Stimulated activated CD8-positive, alpha-beta memory T cell treated with anti-CD3 and anti-CD28 coated beads, Interleukin-4, amount 100 ng/mL, for 48 hours (primary cell): ENCODE measurements at regions not wholly inside any gene's neighbourhood (a gene's known extent, or its start where the extent isn't known, plus 50 kb on each side); places are given as distances from the start of the nearest gene placed in this dataset.

ENCODE experiments used
- DNase-seq: peaks from one replicate; pipeline ENCODE4 v3.0.0-alpha.2; 2020

DNA sequence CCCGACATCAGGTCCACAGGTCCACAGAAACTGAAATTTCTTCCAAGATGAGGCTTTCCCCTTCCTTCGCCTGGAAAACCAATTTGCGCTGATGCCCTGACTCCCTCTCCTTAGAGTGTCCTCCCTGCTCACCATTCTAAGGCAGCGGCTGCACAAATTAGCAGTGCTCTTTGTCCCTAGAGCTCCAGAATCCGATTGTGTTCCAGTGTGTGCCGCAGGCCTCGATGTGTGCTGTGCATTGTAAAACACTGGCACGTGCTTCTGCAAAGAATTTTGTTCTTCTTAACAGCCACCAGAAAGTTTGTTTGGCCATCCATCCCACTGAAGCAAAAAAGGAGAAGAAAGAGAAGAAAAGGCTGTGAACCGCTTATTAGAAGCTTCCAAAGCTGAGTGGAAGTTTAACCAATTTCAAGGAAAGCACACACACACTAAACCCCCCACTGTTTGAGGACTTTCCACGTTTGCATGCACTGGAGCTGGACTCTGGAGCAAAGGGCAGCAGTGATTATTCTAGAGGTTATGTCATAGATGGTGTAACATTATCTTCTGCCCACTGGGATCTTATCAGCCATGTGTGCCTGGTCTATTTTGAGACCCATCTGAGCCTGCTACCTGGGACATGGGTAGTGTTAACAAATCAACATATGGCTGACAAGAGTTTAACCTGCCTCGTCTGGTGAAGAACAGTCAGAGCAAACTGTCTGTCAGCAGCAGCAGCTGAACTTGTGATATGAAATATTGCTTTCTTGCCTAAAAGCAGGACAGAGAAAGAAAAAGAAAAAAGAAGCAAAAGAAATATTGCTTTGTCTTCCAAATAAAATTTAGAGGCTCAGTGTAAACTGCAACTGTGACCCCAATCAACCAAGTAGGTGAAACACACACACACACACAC lies 64.9 kb upstream of the RREB1 start:
- no peak for DNase-seq

DNA sequence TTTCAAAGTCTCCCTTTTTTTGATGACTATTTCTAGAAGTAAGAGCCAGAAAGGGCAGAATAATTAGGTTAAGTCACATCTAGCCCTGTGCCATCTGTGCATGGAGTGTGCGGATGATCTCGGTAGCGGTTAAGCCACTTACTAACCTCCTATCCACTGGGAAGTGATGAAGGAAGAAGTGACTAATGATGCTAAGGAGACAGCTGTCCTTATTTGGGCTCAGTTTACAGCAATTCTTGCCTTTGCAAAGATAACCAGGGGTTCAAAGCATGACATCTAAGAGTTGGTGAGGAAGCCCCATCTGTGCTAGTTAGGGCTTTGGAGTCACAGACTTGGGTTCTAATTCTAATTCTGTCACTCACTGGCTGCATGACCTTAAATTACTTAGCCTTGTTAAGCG lies 62.4 kb upstream of the RREB1 start:
- DNase-seq = no peak

DNA sequence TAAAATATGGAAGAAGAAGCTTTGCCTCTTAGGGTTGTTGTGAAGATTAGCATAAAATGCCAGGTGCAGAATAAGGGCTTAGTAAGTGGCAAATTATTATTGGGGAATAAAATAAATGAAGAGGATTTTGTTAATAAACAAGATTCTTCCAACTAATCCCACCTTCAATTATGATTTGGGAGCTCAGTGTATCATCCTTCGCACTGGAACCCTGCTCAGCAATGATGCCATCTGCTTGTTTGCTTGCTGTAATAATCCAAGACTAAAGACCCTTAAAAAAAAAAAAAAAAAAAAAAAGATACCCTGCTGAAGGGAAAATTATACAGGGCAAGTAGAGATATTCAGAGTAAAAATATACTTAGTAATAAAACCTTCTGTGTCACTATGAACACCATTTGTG lies 62.0 kb upstream of the RREB1 start:
- DNase-seq = no peak

- no peak for DNase-seq
Observed at GRCh38 chr6:7047128-7047527, 60.6 kb upstream of the RREB1 start.

GRCh38 chr6:7047966-7048365 lies 59.8 kb upstream of the RREB1 start:
- DNase-seq = no peak

DNA sequence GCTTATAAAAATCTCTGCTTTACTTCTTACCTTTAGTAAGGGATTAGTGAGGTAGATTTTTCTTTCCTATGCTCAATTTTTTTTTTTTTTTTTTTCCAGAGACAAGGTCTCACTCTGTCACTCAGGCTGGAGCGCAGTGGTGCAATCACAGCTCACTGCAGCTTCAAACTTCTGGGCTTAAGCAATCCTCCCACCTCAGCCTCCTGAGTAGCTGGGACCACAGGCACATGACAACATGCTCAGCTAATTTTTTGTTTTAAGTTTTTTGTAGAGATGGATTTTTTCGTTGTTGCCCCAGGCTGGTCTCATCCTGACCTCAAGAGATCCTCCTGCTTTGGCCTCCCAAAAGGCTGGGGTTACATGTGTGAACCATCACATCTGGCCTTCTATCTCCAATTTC lies 58.9 kb upstream of the RREB1 start:
- DNase-seq = no peak

GRCh38 chr6:7050004-7050403 lies 57.8 kb upstream of the RREB1 start:
- no peak for DNase-seq

- DNase-seq = peak; percentile 42
Observed at GRCh38 chr6:7050872-7051779, 56.6 kb upstream of the RREB1 start.

DNA sequence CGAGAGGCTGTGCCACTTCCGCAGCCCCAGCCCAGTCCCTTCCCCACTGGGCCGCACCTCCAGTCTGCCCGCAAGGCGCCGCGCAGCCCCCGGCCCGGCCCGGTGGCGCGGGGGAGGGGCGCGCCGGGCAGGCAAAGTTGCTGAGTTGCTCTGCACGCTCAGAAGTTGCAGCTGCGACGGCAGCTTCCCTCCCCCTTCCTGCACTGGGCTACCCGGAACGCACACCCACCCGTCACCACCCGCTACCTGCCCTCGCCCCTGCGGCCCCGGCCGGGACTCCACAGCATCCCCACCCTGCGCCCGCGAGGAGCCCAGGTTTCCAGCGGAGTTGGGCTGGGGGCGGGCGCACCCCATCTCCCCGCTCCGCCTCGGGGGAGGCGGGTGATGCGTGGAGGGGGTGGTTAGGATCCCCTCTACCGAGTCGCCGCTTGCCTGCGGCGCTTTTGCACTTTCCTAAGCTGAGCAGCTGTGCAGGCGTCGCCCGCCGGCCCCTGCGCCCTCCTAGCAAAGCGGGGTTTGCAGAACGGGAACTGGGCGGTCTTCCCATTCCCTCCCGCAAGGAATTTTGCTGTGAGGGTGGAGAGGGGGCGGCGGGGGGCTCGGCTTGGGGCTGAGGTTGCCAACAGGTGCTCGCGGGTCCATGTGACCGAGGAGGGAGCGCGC lies 55.9 kb upstream of the RREB1 start:
- peak; percentile 48 for DNase-seq

DNA sequence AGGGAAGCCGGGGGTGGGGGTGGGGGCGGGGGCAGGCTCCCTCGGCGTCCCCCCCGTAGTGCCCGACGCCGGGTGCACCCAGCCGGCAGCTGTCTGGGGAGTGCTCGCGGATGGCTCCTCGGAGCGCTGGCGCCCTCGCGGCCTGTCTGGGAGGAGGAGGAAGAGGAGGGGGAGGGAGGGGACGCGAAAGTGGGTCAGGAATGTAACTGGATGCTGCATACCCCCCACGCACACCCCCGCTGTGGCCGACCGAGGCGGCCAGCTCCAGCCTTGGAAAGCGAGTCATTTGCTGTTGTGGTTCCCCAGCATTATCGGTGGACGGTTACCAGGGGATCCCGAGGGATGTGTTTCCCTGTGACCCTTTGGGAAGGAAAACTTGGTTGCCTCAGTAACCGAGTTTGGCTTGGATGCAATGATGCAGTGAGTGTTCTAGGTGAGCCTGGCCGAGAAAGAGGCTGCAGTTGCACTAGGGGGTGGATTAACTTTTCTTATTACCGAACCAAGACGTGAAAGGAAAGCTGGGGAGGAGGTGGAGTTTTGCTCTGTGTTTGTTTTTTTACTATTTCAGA lies 55.2 kb upstream of the RREB1 start:
- DNase-seq = no peak

DNA sequence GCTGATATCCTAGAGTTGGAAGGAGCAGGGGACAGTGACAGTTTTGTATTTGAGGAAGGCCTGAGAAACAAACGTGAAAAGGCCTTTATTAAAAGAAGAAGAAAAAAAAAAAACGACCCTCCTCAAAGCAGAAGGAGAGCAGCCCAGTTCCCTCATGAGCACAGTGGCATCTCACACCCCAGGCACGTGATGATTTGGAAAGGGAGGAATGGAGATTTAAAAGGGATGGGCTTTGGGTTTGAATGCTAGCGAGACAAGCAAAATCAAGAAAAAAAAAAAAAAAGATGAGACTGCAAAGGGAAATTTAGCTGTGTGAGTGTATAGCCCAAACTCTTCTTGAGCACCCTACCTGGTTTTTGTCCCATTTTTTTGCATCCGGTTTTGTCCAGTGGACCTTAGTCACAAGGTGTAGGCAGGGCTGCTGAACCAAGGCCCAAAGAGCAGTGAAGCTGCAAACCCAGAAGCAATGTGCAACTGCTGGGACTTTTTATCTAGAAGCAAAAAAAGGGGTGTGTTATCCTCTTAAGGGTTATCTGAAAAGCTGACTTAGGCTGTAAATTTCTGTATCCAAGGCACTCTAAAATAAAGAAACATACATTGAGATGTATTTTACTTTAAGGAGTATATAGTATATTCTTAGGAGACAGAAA lies 54.5 kb upstream of the RREB1 start:
- no peak for DNase-seq
